Fibroblast of skin of abdomen (primary cell): ENCODE measurements at regions not wholly inside any gene's neighbourhood (a gene's known extent, or its start where the extent isn't known, plus 50 kb on each side); places are given as distances from the start of the nearest gene placed in this dataset.

Source experiments
- DNase-seq: peaks from one replicate; pipeline ENCODE4 v3.0.0-alpha.2; 2013

DNA sequence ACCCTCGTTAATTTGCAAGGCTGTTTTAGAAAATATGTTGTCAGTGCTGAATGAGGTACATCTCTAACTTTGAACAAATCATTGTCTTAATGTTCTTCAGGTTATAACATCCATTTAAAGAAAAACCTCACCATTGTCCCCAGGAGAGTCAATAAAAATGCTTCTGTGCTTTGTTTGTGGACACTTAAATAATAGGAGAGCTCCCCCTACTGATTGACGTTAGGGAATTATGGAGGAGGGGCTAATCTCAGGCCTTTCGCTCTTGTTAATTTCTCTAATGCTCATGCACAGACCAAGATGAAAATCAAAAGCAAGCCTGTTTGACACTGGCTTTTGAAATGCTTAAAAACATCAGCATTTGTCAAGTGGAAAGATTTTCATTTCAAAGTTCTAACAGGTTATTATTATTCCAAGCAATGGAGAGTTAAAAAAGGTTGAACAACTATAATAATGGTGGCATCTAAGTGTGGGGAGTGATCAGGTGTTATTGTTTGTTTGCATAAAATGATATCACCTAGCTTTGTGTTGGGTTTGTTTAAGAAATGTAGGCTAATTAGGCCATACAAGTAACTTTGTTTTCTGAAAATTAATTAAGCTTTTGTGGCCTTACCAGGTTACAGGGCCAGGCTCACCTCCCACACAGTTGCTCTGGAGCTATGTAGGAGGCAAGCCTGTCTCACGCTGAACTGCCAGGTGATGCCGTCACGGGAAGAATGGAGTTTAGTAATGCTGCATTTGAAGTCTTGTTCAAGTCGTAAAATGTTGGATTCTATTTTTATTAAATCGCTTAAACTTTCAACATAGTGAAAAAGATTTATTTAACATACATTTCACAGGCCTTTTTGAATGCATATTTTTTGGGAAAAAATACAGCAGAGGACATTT, 51.7 kb upstream of the SMIM21 start:
- DNase-seq = peak; percentile 64

DNA sequence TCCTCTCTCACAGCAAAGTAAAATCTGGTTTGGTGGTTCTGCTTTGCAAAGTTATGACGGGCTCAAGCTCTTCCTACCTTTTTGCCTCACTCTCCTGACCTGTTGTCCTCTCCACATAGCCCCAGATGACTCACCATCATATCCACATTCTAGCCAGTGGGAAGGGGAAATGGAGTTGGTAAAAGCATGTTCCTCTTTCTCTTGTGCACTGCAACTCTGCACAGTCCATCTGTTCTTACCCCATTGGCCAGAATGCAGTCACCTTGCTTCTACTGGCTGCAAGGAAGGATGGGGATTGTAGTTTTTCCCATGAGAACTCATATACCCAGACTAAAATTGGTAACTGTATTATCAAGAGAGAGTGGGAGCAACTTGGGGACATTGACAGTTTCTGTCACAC, 50.4 kb upstream of the SMIM21 start:
- peak; percentile 25 for DNase-seq
